T-cell (primary cell): ENCODE measurements at regions not wholly inside any gene's neighbourhood (a gene's known extent, or its start where the extent isn't known, plus 50 kb on each side); places are given as distances from the start of the nearest gene placed in this dataset.

Experiments
- ATAC-seq, 4 experiments: fragments of 200-7000 bp in 3 of 4; fragments of 150-1000 bp in 1 of 4; cut with Tn5 transposase; replicated peaks in 1 of 4; 1 replicate in 3 of 4; 2 replicates in 1 of 4; pipeline ENCODE4 v1.10.0; 2021; ENCODE audit warnings: moderate library complexity in 3 of 4, mild to moderate bottlenecking in 2 of 4, moderate number of reproducible peaks in 1 of 4
- CTCF ChIA-PET, 2 donors: fragments of 300-600 bp; sonication (Branson Sonifier 250); formaldehyde crosslinking; loops; one replicate each; lab custom pipeline; 2022; ENCODE audit warnings: antibody characterized with exemption in 2 of 2; lab: Charles Lee
- POLR2A ChIA-PET, 2 donors: fragments of 300-600 bp; sonication (Branson Sonifier 250); formaldehyde crosslinking; loops; one replicate each; lab custom pipeline; 2022; ENCODE audit warnings: antibody characterized with exemption in 2 of 2; lab: Charles Lee
- DNase-seq, 35 experiments: peaks; one replicate each; pipeline versions ENCODE4 v3.0.0 to v3.0.0-alpha.2; 2013 to 2023
- H3K27ac ChIP-seq: one replicate; pipeline ENCODE4 v1.5.1; 2013; ENCODE audit warnings: low read length
- H3K27me3 ChIP-seq, 2 experiments: replicated peaks in 1 of 2; 1 replicate in 1 of 2; 2 replicates in 1 of 2; pipeline versions ENCODE4 v1.6.1 to v1.7.0; 2013; ENCODE audit warnings: low read length in 1 of 2, mixed read lengths in 1 of 2; ENCODE audit not compliant: control insufficient read depth in 2 of 2, insufficient read depth in 2 of 2; ENCODE audit errors: extremely low read depth in 1 of 2
- H3K36me3 ChIP-seq, 2 donors: 1 replicate in 1 of 2; 2 replicates in 1 of 2; pipeline versions ENCODE4 v1.6.1 to v1.7.0; 2013; ENCODE audit warnings: low read length in 1 of 2; ENCODE audit not compliant: control insufficient read depth in 2 of 2, insufficient read depth in 1 of 2; ENCODE audit errors: extremely low read depth in 1 of 2
- H3K4me1 ChIP-seq, 2 experiments: 1 replicate in 1 of 2; 2 replicates in 1 of 2; pipeline versions ENCODE4 v1.6.1 to v1.7.0; 2013; ENCODE audit warnings: low read length in 2 of 2, mixed read lengths in 1 of 2; ENCODE audit not compliant: insufficient read depth in 2 of 2, control insufficient read depth in 1 of 2; ENCODE audit errors: extremely low read depth in 1 of 2
- H3K4me3 ChIP-seq, 2 donors: 1 replicate in 1 of 2; 2 replicates in 1 of 2; pipeline versions ENCODE4 v1.5.1 to v1.7.0; 2013; ENCODE audit warnings: mild to moderate bottlenecking in 2 of 2, low read length in 1 of 2, moderate library complexity in 1 of 2; ENCODE audit not compliant: control insufficient read depth in 1 of 2; ENCODE audit errors: extremely low read depth in 1 of 2
- H3K9me3 ChIP-seq: 2 replicates; pipeline ENCODE4 v1.7.0; 2013
- H3K27ac Mint-ChIP-seq, 2 donors: one replicate each; pipeline ENCODE4 v1.8.0; 2020 to 2021; ENCODE audit warnings: mild to moderate bottlenecking in 2 of 2, mixed read lengths in 2 of 2
- H3K27me3 Mint-ChIP-seq, 2 donors: one replicate each; pipeline ENCODE4 v1.8.0; 2021 to 2022; ENCODE audit warnings: mixed read lengths in 2 of 2
- H3K36me3 Mint-ChIP-seq: one replicate; pipeline ENCODE4 v1.8.0; 2021; ENCODE audit warnings: mixed read lengths
- H3K4me1 Mint-ChIP-seq, 3 donors: one replicate each; pipeline ENCODE4 v1.8.0; 2020 to 2022; ENCODE audit warnings: mixed read lengths in 3 of 3, mild to moderate bottlenecking in 1 of 3
- H3K4me3 Mint-ChIP-seq, 3 donors: one replicate each; pipeline ENCODE4 v1.8.0; 2020 to 2022; ENCODE audit warnings: mild to moderate bottlenecking in 3 of 3, mixed read lengths in 3 of 3, moderate library complexity in 3 of 3
- H3K9me3 Mint-ChIP-seq, 3 donors: one replicate each; pipeline ENCODE4 v1.8.0; 2020 to 2022; ENCODE audit warnings: mixed read lengths in 3 of 3
- WGBS: methylation state at CpG from one replicate; pipeline ENCODE4 v1.1.5; 2013; ENCODE audit warnings: missing lambda C conversion rate; ENCODE audit not compliant: insufficient coverage; 5-methylcytosine and 5-hydroxymethylcytosine counted together

- Mint-ChIP-seq H3K36me3 (no peaks in the 10 kb centered on the region), H3K27me3 (peaks cover 6 to 11% of the 10 kb centered on the region in 2 donors), H3K4me3 (no peak overlapping the region), H3K27ac (no peak overlapping the region), H3K4me1 (no peaks in the 10 kb centered on the region), H3K9me3 (no peaks in the 10 kb centered on the region)
- POLR2A ChIA-PET, result no interaction called here
- Histone ChIP-seq H3K27ac (no peak overlapping the region), H3K4me1 (no peaks in the 10 kb centered on the region), H3K9me3 (no peaks in the 10 kb centered on the region), H3K27me3 (peaks cover 0 to 13% of the 10 kb centered on the region in 2 experiments), H3K36me3 (no peaks in the 10 kb centered on the region), H3K4me3 (no peak overlapping the region)
- CTCF ChIA-PET, result no interaction called here
- ATAC-seq (no peak), DNase-seq (no peak)
- 90% methylated on average over 11 of the region's 18 CpGs for WGBS
Observed at GRCh38 chr19:31629579-31630363, 280.5 kb upstream of the TSHZ3 start.

GRCh38 chr19:31633014-31633413, 283.8 kb upstream of the TSHZ3 start:
- WGBS, result 93% methylated on average over 8 of the region's 8 CpGs
- Mint-ChIP-seq H3K27ac (no peak overlapping the region), H3K9me3 (no peaks in the 10 kb centered on the region), H3K36me3 (no peaks in the 10 kb centered on the region), H3K4me3 (no peak overlapping the region), H3K27me3 (peaks cover 0 to 6% of the 10 kb centered on the region in 2 donors), H3K4me1 (no peaks in the 10 kb centered on the region)
- no peak for DNase-seq
- Histone ChIP-seq H3K27me3 (peaks cover 0 to 9% of the 10 kb centered on the region in 2 experiments), H3K36me3 (no peaks in the 10 kb centered on the region), H3K27ac (no peak overlapping the region), H3K4me3 (no peak overlapping the region), H3K9me3 (no peaks in the 10 kb centered on the region), H3K4me1 (no peaks in the 10 kb centered on the region)
- no peak for ATAC-seq
- CTCF ChIA-PET, result no interaction called here
- POLR2A ChIA-PET, result no interaction called here

- H3K9me3 Mint-ChIP-seq, result peaks cover 0 to 3% (median 0%) of the 10 kb centered on the region in 3 donors
- no peaks in the 10 kb centered on the region for H3K36me3 Mint-ChIP-seq
- H3K27ac ChIP-seq, result no peak overlapping the region
- ChIA-PET POLR2A (no interaction called here), CTCF (interaction anchor here in 1 of 2 donors (0.5 kb wide), 1 partner anchor 63 kb away, joined by 3 read pairs; no protein-coding TSS in a partner anchor)
- 67% methylated on average over 1 of the region's 1 CpG for WGBS
- H3K4me3 ChIP-seq, result no peak overlapping the region
- peaks cover 10 to 25% of the 10 kb centered on the region in 2 donors for H3K27me3 Mint-ChIP-seq
- H3K9me3 ChIP-seq, result no peaks in the 10 kb centered on the region
- H3K4me3 Mint-ChIP-seq, result no peak overlapping the region
- ATAC-seq, result no peak
- H3K27me3 ChIP-seq, result peaks cover 0 to 14% of the 10 kb centered on the region in 2 experiments
- no peak for DNase-seq
- no peak overlapping the region for H3K27ac Mint-ChIP-seq
- H3K4me1 ChIP-seq, result no peaks in the 10 kb centered on the region
- H3K4me1 Mint-ChIP-seq, result no peaks in the 10 kb centered on the region
- no peaks in the 10 kb centered on the region for H3K36me3 ChIP-seq
Observed at GRCh38 chr19:31639306-31639705, 290.1 kb upstream of the TSHZ3 start.

- H3K36me3 Mint-ChIP-seq, result no peaks in the 10 kb centered on the region
- no peak overlapping the region for H3K27ac ChIP-seq
- no peaks in the 10 kb centered on the region for H3K4me1 ChIP-seq
- H3K27me3 ChIP-seq, result peaks cover 0 to 14% of the 10 kb centered on the region in 2 experiments
- no peak overlapping the region for H3K27ac Mint-ChIP-seq
- H3K36me3 ChIP-seq, result no peaks in the 10 kb centered on the region
- no peak for DNase-seq
- no peaks in the 10 kb centered on the region for H3K4me1 Mint-ChIP-seq
- peaks cover 13 to 20% of the 10 kb centered on the region in 2 donors for H3K27me3 Mint-ChIP-seq
- ChIA-PET CTCF (no interaction called here), POLR2A (no interaction called here)
- no peaks in the 10 kb centered on the region for H3K9me3 ChIP-seq
- H3K4me3 Mint-ChIP-seq, result no peak overlapping the region
- 20% methylated on average over 1 of the region's 2 CpGs for WGBS
- ATAC-seq, result no peak
- H3K9me3 Mint-ChIP-seq, result peaks cover 8 to 19% (median 10%) of the 10 kb centered on the region in 3 donors
- H3K4me3 ChIP-seq, result no peak overlapping the region
Observed at GRCh38 chr19:31641591-31641990, 292.4 kb upstream of the TSHZ3 start.

GRCh38 chr19:31648347-31648746, 299.1 kb upstream of the TSHZ3 start:
- ATAC-seq (no peak), DNase-seq (no peak)
- Mint-ChIP-seq H3K27ac (no peak overlapping the region), H3K4me3 (no peak overlapping the region), H3K27me3 (peaks cover 0 to 2% of the 10 kb centered on the region in 2 donors), H3K36me3 (no peaks in the 10 kb centered on the region), H3K4me1 (no peaks in the 10 kb centered on the region), H3K9me3 (peaks cover 12 to 24% (median 14%) of the 10 kb centered on the region in 3 donors)
- H3K4me1 ChIP-seq, result no peaks in the 10 kb centered on the region
- CTCF ChIA-PET, result no interaction called here
- POLR2A ChIA-PET, result no interaction called here
- H3K9me3 ChIP-seq, result no peaks in the 10 kb centered on the region
- 73% methylated on average over 8 of the region's 9 CpGs for WGBS
- no peak overlapping the region for H3K4me3 ChIP-seq
- no peaks in the 10 kb centered on the region for H3K36me3 ChIP-seq
- no peak overlapping the region for H3K27ac ChIP-seq
- peaks cover 0 to 2% of the 10 kb centered on the region in 2 experiments for H3K27me3 ChIP-seq

- H3K27me3 ChIP-seq, result peaks cover 0 to 3% of the 10 kb centered on the region in 2 experiments
- CTCF ChIA-PET, result no interaction called here
- H3K36me3 Mint-ChIP-seq, result no peaks in the 10 kb centered on the region
- no peak overlapping the region for H3K4me3 ChIP-seq
- H3K36me3 ChIP-seq, result no peaks in the 10 kb centered on the region
- peaks cover 0 to 9% (median 6%) of the 10 kb centered on the region in 3 donors for H3K9me3 Mint-ChIP-seq
- WGBS, result 93% methylated on average over 7 of the region's 9 CpGs
- H3K27me3 Mint-ChIP-seq, result peaks cover 0 to 9% of the 10 kb centered on the region in 2 donors
- no peak overlapping the region for H3K4me3 Mint-ChIP-seq
- H3K27ac Mint-ChIP-seq, result no peak overlapping the region
- DNase-seq, result no peak
- H3K4me1 Mint-ChIP-seq, result no peaks in the 10 kb centered on the region
- no peaks in the 10 kb centered on the region for H3K9me3 ChIP-seq
- no peaks in the 10 kb centered on the region for H3K4me1 ChIP-seq
- ATAC-seq, result no peak
- POLR2A ChIA-PET, result no interaction called here
- H3K27ac ChIP-seq, result no peak overlapping the region
Observed at GRCh38 chr19:31656507-31656906, 307.3 kb upstream of the TSHZ3 start.
